B cell (primary cell): ENCODE measurements at regions not wholly inside any gene's neighbourhood (a gene's known extent, or its start where the extent isn't known, plus 50 kb on each side); places are given as distances from the start of the nearest gene placed in this dataset.

ENCODE experiments used
- ATAC-seq: fragments of 200-7000 bp; cut with Tn5 transposase; one replicate; pipeline ENCODE4 v1.10.0; 2021; ENCODE audit warnings: low read depth, mild to moderate bottlenecking, moderate number of reproducible peaks, moderate library complexity
- CTCF ChIA-PET: fragments of 350-600 bp; sonication (Branson Sonifier 250); formaldehyde crosslinking; loops from one replicate; lab custom pipeline; 2021; ENCODE audit warnings: antibody characterized with exemption, inconsistent platforms; lab: Charles Lee
- POLR2A ChIA-PET: fragments of 350-600 bp; sonication (Branson Sonifier 250); formaldehyde crosslinking; loops from one replicate; lab custom pipeline; 2021; ENCODE audit warnings: antibody characterized with exemption; lab: Charles Lee
- DNase-seq: peaks from one replicate; pipeline ENCODE4 v3.0.0; 2013
- H2AFZ ChIP-seq: 2 replicates; pipeline ENCODE4 v1.6.1; 2012; ENCODE audit warnings: mild to moderate bottlenecking, low read depth, low read length; ENCODE audit not compliant: insufficient read depth, poor library complexity, severe bottlenecking
- H3K27ac ChIP-seq, 2 donors: 1 replicate in 1 of 2; 2 replicates in 1 of 2; pipeline ENCODE4 v1.5.1; 2012 to 2013; ENCODE audit warnings: low read length in 2 of 2, mild to moderate bottlenecking in 2 of 2, moderate library complexity in 1 of 2
- H3K27me3 ChIP-seq, 4 experiments: fragments of 200-600 bp in 1 of 4; sonication (generic) in 1 of 4; replicated peaks in 1 of 4; 1 replicate in 2 of 4; 2 replicates in 2 of 4; pipeline versions ENCODE4 v1.6.1 to v1.7.0; 2013 to 2016; ENCODE audit warnings: low read length in 3 of 4, mild to moderate bottlenecking in 2 of 4, mixed read lengths in 1 of 4, moderate library complexity in 1 of 4; ENCODE audit not compliant: insufficient read depth in 4 of 4, control insufficient read depth in 3 of 4; ENCODE audit errors: control extremely low read depth in 1 of 4
- H3K36me3 ChIP-seq, 2 experiments: replicated peaks in 1 of 2; 1 replicate in 1 of 2; 2 replicates in 1 of 2; pipeline versions ENCODE4 v1.6.1 to v1.7.1; 2013; ENCODE audit warnings: low read length in 1 of 2; ENCODE audit not compliant: insufficient read depth in 2 of 2, control insufficient read depth in 1 of 2; ENCODE audit errors: control extremely low read depth in 1 of 2, extremely low read depth in 1 of 2
- H3K4me1 ChIP-seq, 2 donors: fragments of 200-600 bp in 1 of 2; sonication (generic) in 1 of 2; 1 replicate in 1 of 2; 2 replicates in 1 of 2; pipeline versions ENCODE4 v1.5.1 to v1.6.1; 2013 to 2017; ENCODE audit warnings: low read length in 2 of 2; ENCODE audit not compliant: control insufficient read depth in 2 of 2, insufficient read depth in 2 of 2
- H3K4me2 ChIP-seq: replicated peaks from 2 replicates; pipeline ENCODE3; 2012; ENCODE audit warnings: mild to moderate bottlenecking, low read depth, low read length; ENCODE audit not compliant: poor library complexity, severe bottlenecking
- H3K4me3 ChIP-seq, 5 experiments: fragments of 200-600 bp in 1 of 5; sonication (generic) in 1 of 5; 1 replicate in 3 of 5; 2 replicates in 2 of 5; pipeline versions ENCODE4 v1.5.1 to v1.7.0; 2011 to 2016; ENCODE audit warnings: low read length in 4 of 5, mild to moderate bottlenecking in 4 of 5, low read depth in 2 of 5, control low read depth in 1 of 5, moderate library complexity in 1 of 5; ENCODE audit not compliant: insufficient read depth in 1 of 5; ENCODE audit errors: control extremely low read depth in 1 of 5, extremely low read depth in 1 of 5
- H3K79me2 ChIP-seq: fragments of 200-600 bp; sonication (generic); one replicate; pipeline ENCODE4 v1.6.0; 2016; ENCODE audit warnings: low read length; ENCODE audit not compliant: control insufficient read depth, insufficient read depth
- H3K9ac ChIP-seq: fragments of 200-600 bp; sonication (generic); 2 replicates; pipeline ENCODE4 v1.6.1; 2017; ENCODE audit warnings: mild to moderate bottlenecking, low read length, moderate library complexity
- H3K9me3 ChIP-seq, 3 donors: one replicate each; pipeline versions ENCODE4 v1.6.1 to v1.7.1; 2013; ENCODE audit warnings: low read length in 2 of 3; ENCODE audit not compliant: control insufficient read depth in 2 of 3, insufficient read depth in 1 of 3; ENCODE audit errors: control extremely low read depth in 1 of 3
- H4K20me1 ChIP-seq: 2 replicates; pipeline ENCODE4 v1.6.0; 2012; ENCODE audit warnings: mild to moderate bottlenecking, low read length; ENCODE audit not compliant: insufficient read depth, control insufficient read depth, poor library complexity, severe bottlenecking
- H3K27ac Mint-ChIP-seq: one replicate; pipeline ENCODE4 v1.8.0; 2021; ENCODE audit warnings: mixed read lengths
- H3K27me3 Mint-ChIP-seq: one replicate; pipeline ENCODE4 v1.8.0; 2021; ENCODE audit warnings: mixed read lengths
- H3K4me1 Mint-ChIP-seq: one replicate; pipeline ENCODE4 v1.8.0; 2021; ENCODE audit warnings: mixed read lengths
- H3K4me3 Mint-ChIP-seq: one replicate; pipeline ENCODE4 v1.8.0; 2021; ENCODE audit warnings: mixed read lengths
- H3K9me3 Mint-ChIP-seq: one replicate; pipeline ENCODE4 v1.8.0; 2022; ENCODE audit warnings: mixed read lengths; ENCODE audit not compliant: insufficient read depth
- EZH2 ChIP-seq: IDR thresholded peaks from 2 replicates; pipeline ENCODE4 v1.6.1; 2012; ENCODE audit warnings: borderline replicate concordance, low read depth, mild to moderate bottlenecking, moderate library complexity, low read length; ENCODE audit not compliant: insufficient read depth, poor library complexity, severe bottlenecking
- WGBS: methylation state at CpG from one replicate; pipeline ENCODE4 v1.1.5; 2013; ENCODE audit warnings: missing lambda C conversion rate; ENCODE audit not compliant: insufficient coverage; 5-methylcytosine and 5-hydroxymethylcytosine counted together
- intact Hi-C: fragments of 100-400 bp; cut with micrococcal nuclease; formaldehyde crosslinking; loops from one replicate; pipeline ENCODE4 v1.10.0; 2022
- TF ChIP-seq, protein P1 (sequence below): fragments of 200-600 bp; IDR thresholded peaks from one replicate; pipeline ENCODE4 v1.8.0; 2022; ENCODE audit warnings: antibody characterized with exemption, mild to moderate bottlenecking

GRCh38 chr18:39296293-39296888, 1730.8 kb upstream of the CELF4 start:
- Histone ChIP-seq H3K4me2 (no peak overlapping the region), H3K9ac (no peak overlapping the region), H4K20me1 (no peaks in the 10 kb centered on the region), H3K79me2 (no peaks in the 10 kb centered on the region), H3K4me1 (no peaks in the 10 kb centered on the region), H3K9me3 (peaks cover 0 to 12% (median 1%) of the 10 kb centered on the region in 3 donors), H3K36me3 (no peaks in the 10 kb centered on the region), H3K27ac (no peak overlapping the region), H3K27me3 (no peaks in the 10 kb centered on the region), H3K4me3 (no peak overlapping the region), H2AFZ (no peak overlapping the region)
- no peak for TF ChIP-seq EZH2
- TF ChIP-seq, protein P1, sequence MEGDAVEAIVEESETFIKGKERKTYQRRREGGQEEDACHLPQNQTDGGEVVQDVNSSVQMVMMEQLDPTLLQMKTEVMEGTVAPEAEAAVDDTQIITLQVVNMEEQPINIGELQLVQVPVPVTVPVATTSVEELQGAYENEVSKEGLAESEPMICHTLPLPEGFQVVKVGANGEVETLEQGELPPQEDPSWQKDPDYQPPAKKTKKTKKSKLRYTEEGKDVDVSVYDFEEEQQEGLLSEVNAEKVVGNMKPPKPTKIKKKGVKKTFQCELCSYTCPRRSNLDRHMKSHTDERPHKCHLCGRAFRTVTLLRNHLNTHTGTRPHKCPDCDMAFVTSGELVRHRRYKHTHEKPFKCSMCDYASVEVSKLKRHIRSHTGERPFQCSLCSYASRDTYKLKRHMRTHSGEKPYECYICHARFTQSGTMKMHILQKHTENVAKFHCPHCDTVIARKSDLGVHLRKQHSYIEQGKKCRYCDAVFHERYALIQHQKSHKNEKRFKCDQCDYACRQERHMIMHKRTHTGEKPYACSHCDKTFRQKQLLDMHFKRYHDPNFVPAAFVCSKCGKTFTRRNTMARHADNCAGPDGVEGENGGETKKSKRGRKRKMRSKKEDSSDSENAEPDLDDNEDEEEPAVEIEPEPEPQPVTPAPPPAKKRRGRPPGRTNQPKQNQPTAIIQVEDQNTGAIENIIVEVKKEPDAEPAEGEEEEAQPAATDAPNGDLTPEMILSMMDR: no peak
- ATAC-seq: no peak
- WGBS: 85% methylated on average over 5 of the region's 10 CpGs
- DNase-seq: no peak
- H3K4me3 Mint-ChIP-seq: no peak overlapping the region
- intact Hi-C loops: no loop called here
- no peak overlapping the region for H3K27ac Mint-ChIP-seq
- H3K4me1 Mint-ChIP-seq: no peaks in the 10 kb centered on the region
- ChIA-PET CTCF (no interaction called here), POLR2A (no interaction called here)
- H3K9me3 Mint-ChIP-seq: peaks cover 2% of the 10 kb centered on the region
- H3K27me3 Mint-ChIP-seq: no peaks in the 10 kb centered on the region

DNA sequence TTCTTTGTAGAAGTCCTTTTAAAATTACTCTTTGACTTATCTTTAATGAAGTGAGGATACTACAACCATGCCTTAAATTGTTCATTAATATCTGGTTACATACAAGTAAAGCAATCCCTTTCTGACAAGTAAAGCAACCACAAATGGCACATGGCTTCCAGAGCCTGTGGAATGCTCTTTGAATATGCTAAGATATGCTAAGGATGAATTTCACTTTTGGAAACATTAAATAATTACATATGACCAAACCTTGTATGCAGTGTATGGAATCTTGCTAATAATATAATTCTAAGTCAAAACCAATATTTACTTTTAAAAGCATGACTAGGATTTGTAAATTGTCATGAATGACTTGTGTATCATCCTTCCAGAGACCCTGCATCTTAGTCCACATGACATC, 1711.2 kb upstream of the CELF4 start:
- no peak for TF ChIP-seq EZH2
- no peak overlapping the region for H3K27ac ChIP-seq
- Mint-ChIP-seq H3K4me1 (no peaks in the 10 kb centered on the region), H3K4me3 (no peak overlapping the region), H3K9me3 (peaks cover 2% of the 10 kb centered on the region), H3K27me3 (no peaks in the 10 kb centered on the region), H3K27ac (no peak overlapping the region)
- ChIA-PET POLR2A (no interaction called here), CTCF (no interaction called here)
- no peak overlapping the region for H2AFZ ChIP-seq
- peaks cover 0 to 3% (median 0%) of the 10 kb centered on the region in 3 donors for H3K9me3 ChIP-seq
- no peak for DNase-seq
- H3K4me3 ChIP-seq: no peak overlapping the region
- no peak overlapping the region for H3K4me2 ChIP-seq
- H3K79me2 ChIP-seq: no peaks in the 10 kb centered on the region
- intact Hi-C loops: no loop called here
- no peak for ATAC-seq
- no peak overlapping the region for H3K9ac ChIP-seq
- no peaks in the 10 kb centered on the region for H3K36me3 ChIP-seq
- no peaks in the 10 kb centered on the region for H4K20me1 ChIP-seq
- no peaks in the 10 kb centered on the region for H3K27me3 ChIP-seq
- no peaks in the 10 kb centered on the region for H3K4me1 ChIP-seq
